ENCODE measurements at regions not wholly inside any gene's neighbourhood (a gene's known extent, or its start where the extent isn't known, plus 50 kb on each side); places are given as distances from the start of the nearest gene placed in this dataset.

GRCh38 chr12:132393991-132394949, 64.9 kb upstream of the GALNT9 start:
- no peak for DNase-seq (ENCODE audit: low read depth)

GRCh38 chr12:132393245-132393795, 63.9 kb upstream of the GALNT9 start:
- no peak for DNase-seq (ENCODE audit: low read depth)

- no peak for DNase-seq (ENCODE audit: low read depth)
These were observed 63.2 kb upstream of the GALNT9 start for GRCh38 chr12:132392389-132393244.

GRCh38 chr12:132391326-132392041, 62.1 kb upstream of the GALNT9 start:
- no peak for DNase-seq (ENCODE audit: low read depth)

GRCh38 chr12:132390287-132391076, 61.1 kb upstream of the GALNT9 start:
- no peak for DNase-seq (ENCODE audit: low read depth)

GRCh38 chr12:132389526-132390286, 60.3 kb upstream of the GALNT9 start:
- DNase-seq (ENCODE audit: low read depth): no peak

GRCh38 chr12:132389026-132389425, 59.6 kb upstream of the GALNT9 start:
- no peak for DNase-seq (ENCODE audit: low read depth)

GRCh38 chr12:132388379-132389015, 59.1 kb upstream of the GALNT9 start:
- DNase-seq (ENCODE audit: low read depth): no peak

- no peak for DNase-seq (ENCODE audit: low read depth)
These were observed 57.6 kb upstream of the GALNT9 start for GRCh38 chr12:132386926-132387497.

- no peak for DNase-seq (ENCODE audit: low read depth)
These were observed 56.7 kb upstream of the GALNT9 start for GRCh38 chr12:132385923-132386751.

GRCh38 chr12:132384916-132385774, 55.8 kb upstream of the GALNT9 start:
- no peak for DNase-seq (ENCODE audit: low read depth)

- DNase-seq (ENCODE audit: low read depth): no peak
These were observed 51.3 kb upstream of the GALNT9 start for GRCh38 chr12:132380641-132381040.

- DNase-seq (ENCODE audit: low read depth): no peak
These were observed 50.6 kb upstream of the GALNT9 start for GRCh38 chr12:132379996-132380395.

GRCh38 chr12:132379576-132379975, 50.2 kb upstream of the GALNT9 start:
- no peak for DNase-seq (ENCODE audit: low read depth)
